ENCODE measurements at regions not wholly inside any gene's neighbourhood (a gene's known extent, or its start where the extent isn't known, plus 50 kb on each side); places are given as distances from the start of the nearest gene placed in this dataset.

- no peaks in the 10 kb centered on the region for H3K27me3 ChIP-seq
- no peak for ATAC-seq
- no peak overlapping the region for H3K4me3 ChIP-seq
- H3K27ac ChIP-seq: no peak overlapping the region
- TF ChIP-seq POLR2A (IDR thresholded peaks at IDR 0.05) (no peak), CTCF (IDR thresholded peaks at IDR 0.05) (no peak)
- 63 to 80% methylated on average over 3 of the region's 3 CpGs for WGBS, 2 donors
- H3K36me3 ChIP-seq (replicated peaks in 1 of 2; ENCODE audit: insufficient read depth in 1 of 2, low read depth in 2 of 2): no peaks in the 10 kb centered on the region
- no peaks in the 10 kb centered on the region for H3K4me1 ChIP-seq
- intact Hi-C loops (cut with DNase I): no loop called here
- no peaks in the 10 kb centered on the region for H3K9me3 ChIP-seq
- DNase-seq: no peak
Measured at GRCh38 chr3:144312702-144313101, 341.1 kb downstream of the DIPK2A start.

DNA sequence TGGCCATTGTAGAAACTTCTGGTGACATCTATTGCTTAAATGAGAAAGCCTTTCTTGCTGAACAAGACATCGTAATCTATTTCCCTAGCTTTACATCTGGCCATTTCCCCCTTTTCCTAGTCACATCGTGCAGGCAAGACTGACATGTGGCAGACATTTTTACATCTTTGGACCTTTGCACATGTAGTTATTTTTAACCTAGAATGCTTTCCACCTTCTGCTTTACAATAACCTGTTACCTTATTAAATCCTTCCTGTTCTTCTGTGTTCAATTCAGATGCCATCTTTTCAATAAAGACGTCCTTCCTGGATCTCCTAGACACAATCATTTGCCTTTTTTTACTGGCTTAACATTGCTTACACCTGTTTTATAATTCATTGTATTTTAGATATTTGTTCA lies 343.3 kb downstream of the DIPK2A start:
- intact Hi-C loops (cut with DNase I): no loop called here
- no peak overlapping the region for H3K4me3 ChIP-seq
- H3K36me3 ChIP-seq (replicated peaks in 1 of 2; ENCODE audit: insufficient read depth in 1 of 2, low read depth in 2 of 2): no peaks in the 10 kb centered on the region
- TF ChIP-seq POLR2A (IDR thresholded peaks at IDR 0.05) (no peak), CTCF (IDR thresholded peaks at IDR 0.05) (no peak)
- ATAC-seq: no peak
- DNase-seq: no peak
- no peak overlapping the region for H3K27ac ChIP-seq
- 81 to 82% methylated on average over 3 of the region's 3 CpGs for WGBS, 2 donors
- no peaks in the 10 kb centered on the region for H3K27me3 ChIP-seq
- no peaks in the 10 kb centered on the region for H3K9me3 ChIP-seq
- no peaks in the 10 kb centered on the region for H3K4me1 ChIP-seq

GRCh38 chr3:144317961-144318360 lies 346.3 kb downstream of the DIPK2A start:
- no peak overlapping the region for H3K4me3 ChIP-seq
- no peak overlapping the region for H3K27ac ChIP-seq
- DNase-seq: no peak
- H3K36me3 ChIP-seq (replicated peaks in 1 of 2; ENCODE audit: insufficient read depth in 1 of 2, low read depth in 2 of 2): no peaks in the 10 kb centered on the region
- H3K27me3 ChIP-seq: no peaks in the 10 kb centered on the region
- no peaks in the 10 kb centered on the region for H3K4me1 ChIP-seq
- ATAC-seq: no peak
- TF ChIP-seq CTCF (IDR thresholded peaks at IDR 0.05): no peak
- no peak for TF ChIP-seq POLR2A (IDR thresholded peaks at IDR 0.05)
- WGBS, 2 donors: 87 to 94% methylated on average over 2 of the region's 2 CpGs
- intact Hi-C loops (cut with DNase I): no loop called here
- no peaks in the 10 kb centered on the region for H3K9me3 ChIP-seq

GRCh38 chr3:144324076-144324475 lies 352.5 kb downstream of the DIPK2A start:
- H3K36me3 ChIP-seq (replicated peaks in 1 of 2; ENCODE audit: insufficient read depth in 1 of 2, low read depth in 2 of 2): no peaks in the 10 kb centered on the region
- H3K27ac ChIP-seq: no peak overlapping the region
- 79 to 92% methylated on average over 1 to 2 of the region's 2 CpGs for WGBS, 2 donors
- H3K9me3 ChIP-seq: no peaks in the 10 kb centered on the region
- intact Hi-C loops (cut with DNase I): no loop called here
- no peaks in the 10 kb centered on the region for H3K4me1 ChIP-seq
- ATAC-seq (no peak), DNase-seq (no peak)
- no peaks in the 10 kb centered on the region for H3K27me3 ChIP-seq
- H3K4me3 ChIP-seq: no peak overlapping the region
- TF ChIP-seq POLR2A (IDR thresholded peaks at IDR 0.05) (no peak), CTCF (IDR thresholded peaks at IDR 0.05) (no peak)

- Histone ChIP-seq H3K4me1 (no peaks in the 10 kb centered on the region), H3K27ac (no peak overlapping the region), H3K27me3 (no peaks in the 10 kb centered on the region), H3K36me3 (replicated peaks in 1 of 2; ENCODE audit: insufficient read depth in 1 of 2, low read depth in 2 of 2) (no peaks in the 10 kb centered on the region), H3K4me3 (no peak overlapping the region), H3K9me3 (no peaks in the 10 kb centered on the region)
- intact Hi-C loops (cut with DNase I): no loop called here
- ATAC-seq: no peak
- TF ChIP-seq POLR2A (IDR thresholded peaks at IDR 0.05): no peak
- no peak for TF ChIP-seq CTCF (IDR thresholded peaks at IDR 0.05)
- no peak for DNase-seq
- WGBS, 2 donors: 66 to 83% methylated on average over 3 of the region's 3 CpGs
Measured at GRCh38 chr3:144332868-144333267, 361.2 kb downstream of the DIPK2A start.

Data from body of pancreas (tissue), 4 donors.